ENCODE measurements at regions not wholly inside any gene's neighbourhood (a gene's known extent, or its start where the extent isn't known, plus 50 kb on each side); places are given as distances from the start of the nearest gene placed in this dataset.
A peak's percentile ranks its signal among the peaks of the same experiment; 100 is the strongest.

GRCh38 chr4:129167640-129168260 lies 71.8 kb downstream of the C4orf33 start:
- in situ Hi-C loops (cut with HindIII; ENCODE audit: low pct_unique_long_range_greater_than_20kb, low sequenced_read_pairs) = no loop called here
- DNase-seq (ENCODE audit: low read depth) = no peak

- in situ Hi-C loops (cut with HindIII; ENCODE audit: low pct_unique_long_range_greater_than_20kb, low sequenced_read_pairs) = no loop called here
- no peak for DNase-seq (ENCODE audit: low read depth)
Measured at GRCh38 chr4:129172181-129172580, 76.2 kb downstream of the C4orf33 start.

- DNase-seq (ENCODE audit: low read depth) = no peak
- in situ Hi-C loops (cut with HindIII; ENCODE audit: low pct_unique_long_range_greater_than_20kb, low sequenced_read_pairs) = no loop called here
Measured at GRCh38 chr4:129176864-129177263, 80.9 kb downstream of the C4orf33 start.

GRCh38 chr4:129179276-129179675 lies 83.3 kb downstream of the C4orf33 start:
- no peak for DNase-seq (ENCODE audit: low read depth)
- in situ Hi-C loops (cut with HindIII; ENCODE audit: low pct_unique_long_range_greater_than_20kb, low sequenced_read_pairs) = no loop called here

- in situ Hi-C loops (cut with HindIII; ENCODE audit: low pct_unique_long_range_greater_than_20kb, low sequenced_read_pairs) = no loop called here
- DNase-seq (ENCODE audit: low read depth) = no peak
Measured at GRCh38 chr4:129189630-129190029, 93.7 kb downstream of the C4orf33 start.

- no peak for DNase-seq (ENCODE audit: low read depth)
- in situ Hi-C loops (cut with HindIII; ENCODE audit: low pct_unique_long_range_greater_than_20kb, low sequenced_read_pairs) = no loop called here
Measured at GRCh38 chr4:129193357-129194100, 97.6 kb downstream of the C4orf33 start.

GRCh38 chr4:129208481-129208880 lies 112.5 kb downstream of the C4orf33 start:
- DNase-seq (ENCODE audit: low read depth) = no peak
- in situ Hi-C loops (cut with HindIII; ENCODE audit: low pct_unique_long_range_greater_than_20kb, low sequenced_read_pairs) = no loop called here

- in situ Hi-C loops (cut with HindIII; ENCODE audit: low pct_unique_long_range_greater_than_20kb, low sequenced_read_pairs) = no loop called here
- DNase-seq (ENCODE audit: low read depth) = no peak
Measured at GRCh38 chr4:129213692-129214091, 117.7 kb downstream of the C4orf33 start.

- in situ Hi-C loops (cut with HindIII; ENCODE audit: low pct_unique_long_range_greater_than_20kb, low sequenced_read_pairs) = no loop called here
- DNase-seq (ENCODE audit: low read depth) = peak; percentile 2
Measured at GRCh38 chr4:129218360-129218759, 122.4 kb downstream of the C4orf33 start.

- in situ Hi-C loops (cut with HindIII; ENCODE audit: low pct_unique_long_range_greater_than_20kb, low sequenced_read_pairs) = no loop called here
- no peak for DNase-seq (ENCODE audit: low read depth)
Measured at GRCh38 chr4:129218897-129219296, 122.9 kb downstream of the C4orf33 start.

- in situ Hi-C loops (cut with HindIII; ENCODE audit: low pct_unique_long_range_greater_than_20kb, low sequenced_read_pairs) = no loop called here
- no peak for DNase-seq (ENCODE audit: low read depth)
Measured at GRCh38 chr4:129220254-129220653, 124.3 kb downstream of the C4orf33 start.

GRCh38 chr4:129223945-129224344 lies 128.0 kb downstream of the C4orf33 start:
- no peak for DNase-seq (ENCODE audit: low read depth)
- in situ Hi-C loops (cut with HindIII; ENCODE audit: low pct_unique_long_range_greater_than_20kb, low sequenced_read_pairs) = no loop called here

- in situ Hi-C loops (cut with HindIII; ENCODE audit: low pct_unique_long_range_greater_than_20kb, low sequenced_read_pairs) = no loop called here
- DNase-seq (ENCODE audit: low read depth) = no peak
Measured at GRCh38 chr4:129230846-129231245, 134.9 kb downstream of the C4orf33 start.

- no peak for DNase-seq (ENCODE audit: low read depth)
- in situ Hi-C loops (cut with HindIII; ENCODE audit: low pct_unique_long_range_greater_than_20kb, low sequenced_read_pairs) = no loop called here
Measured at GRCh38 chr4:129231945-129232588, 136.1 kb downstream of the C4orf33 start.

GRCh38 chr4:129232589-129233337 lies 136.8 kb downstream of the C4orf33 start:
- DNase-seq (ENCODE audit: low read depth) = no peak
- in situ Hi-C loops (cut with HindIII; ENCODE audit: low pct_unique_long_range_greater_than_20kb, low sequenced_read_pairs) = no loop called here

- in situ Hi-C loops (cut with HindIII; ENCODE audit: low pct_unique_long_range_greater_than_20kb, low sequenced_read_pairs) = no loop called here
- DNase-seq (ENCODE audit: low read depth) = no peak
Measured at GRCh38 chr4:129233691-129234090, 137.7 kb downstream of the C4orf33 start.

GRCh38 chr4:129236351-129236750 lies 140.4 kb downstream of the C4orf33 start:
- DNase-seq (ENCODE audit: low read depth) = no peak
- in situ Hi-C loops (cut with HindIII; ENCODE audit: low pct_unique_long_range_greater_than_20kb, low sequenced_read_pairs) = no loop called here

GRCh38 chr4:129239088-129239487 lies 143.1 kb downstream of the C4orf33 start:
- in situ Hi-C loops (cut with HindIII; ENCODE audit: low pct_unique_long_range_greater_than_20kb, low sequenced_read_pairs) = no loop called here
- DNase-seq (ENCODE audit: low read depth) = no peak

- no peak for DNase-seq (ENCODE audit: low read depth)
- in situ Hi-C loops (cut with HindIII; ENCODE audit: low pct_unique_long_range_greater_than_20kb, low sequenced_read_pairs) = no loop called here
Measured at GRCh38 chr4:129240816-129241215, 144.9 kb downstream of the C4orf33 start.
